ENCODE measurements at regions not wholly inside any gene's neighbourhood (a gene's known extent, or its start where the extent isn't known, plus 50 kb on each side); places are given as distances from the start of the nearest gene placed in this dataset.

DNA sequence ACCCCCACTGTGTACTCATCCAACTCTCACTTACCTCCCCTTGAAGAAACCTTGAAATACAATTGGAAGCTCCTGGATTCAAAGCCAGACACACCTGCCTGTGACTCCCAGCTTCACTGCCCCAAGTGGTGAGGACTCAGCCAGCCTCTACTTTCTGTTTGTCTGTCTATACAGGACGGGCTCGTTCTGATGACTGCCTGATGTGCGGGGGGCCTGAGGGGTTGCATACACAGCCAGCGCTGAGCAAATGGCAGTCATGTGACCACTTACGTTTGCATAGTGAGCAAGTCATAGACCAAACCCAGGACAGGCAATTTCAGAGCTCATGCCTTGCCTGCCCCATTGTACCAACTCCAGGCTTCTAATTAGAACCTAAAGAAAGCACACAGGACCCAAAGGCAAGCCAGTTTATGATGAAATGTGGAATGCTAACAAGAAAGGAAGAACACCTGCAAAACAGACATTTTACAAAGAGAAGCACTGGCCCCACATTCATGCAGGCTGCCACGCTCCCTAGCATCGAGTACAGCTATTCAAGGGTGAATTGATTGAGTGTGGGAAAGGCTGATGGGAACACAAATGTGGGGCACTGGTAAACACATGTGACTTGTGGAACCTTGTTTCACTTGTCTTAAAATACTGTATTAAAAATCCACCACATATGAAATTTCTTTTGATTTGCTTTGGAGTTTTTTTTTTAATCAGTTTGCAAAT lies 137.8 kb downstream of the LNPK start:
- no peak for TF ChIP-seq CTCF (IDR thresholded peaks at IDR 0.05 in 2 of 3, conservative IDR thresholded peaks at IDR 0.05 in 1 of 3; ENCODE audit: borderline replicate concordance in 1 of 3, insufficient read depth in 1 of 3, low read depth in 2 of 3, low read length in 2 of 3)
- TF ChIP-seq JUND (IDR thresholded peaks at IDR 0.05), result no peak
- TF ChIP-seq CBX3 (IDR thresholded peaks at IDR 0.05; ENCODE audit: low read depth), result no peak
- TF ChIP-seq MAX (IDR thresholded peaks at IDR 0.05), result no peak
- TF ChIP-seq TCF7L2 (IDR thresholded peaks at IDR 0.05; ENCODE audit: borderline replicate concordance, extremely low read depth, insufficient read depth, insufficient read length), result no peak
